HG02840 (cell line): ENCODE measurements at regions not wholly inside any gene's neighbourhood (a gene's known extent, or its start where the extent isn't known, plus 50 kb on each side); places are given as distances from the start of the nearest gene placed in this dataset.

ENCODE experiments used
- ATAC-seq: cut with Tn5 transposase; IDR thresholded peaks from one replicate; pipeline ENCODE4 v1.9.1; 2021; ENCODE audit warnings: mild to moderate bottlenecking, moderate library complexity, moderate number of reproducible peaks; ENCODE audit not compliant: unreplicated experiment, low FRiP score

- no peak for ATAC-seq
Measured at GRCh38 chr10:28781296-28781695, 104.0 kb downstream of the BAMBI start.

- no peak for ATAC-seq
Measured at GRCh38 chr10:28783087-28783486, 105.8 kb downstream of the BAMBI start.

GRCh38 chr10:28785018-28785417, 107.7 kb downstream of the BAMBI start:
- no peak for ATAC-seq

- no peak for ATAC-seq
Measured at GRCh38 chr10:28788252-28788651, 110.9 kb downstream of the BAMBI start.

- no peak for ATAC-seq
Measured at GRCh38 chr10:28788762-28789161, 111.4 kb downstream of the BAMBI start.

GRCh38 chr10:28790146-28790545, 112.8 kb downstream of the BAMBI start:
- ATAC-seq: no peak

- ATAC-seq: no peak
Measured at GRCh38 chr10:28793482-28793881, 116.2 kb downstream of the BAMBI start.

- ATAC-seq: no peak
Measured at GRCh38 chr10:28794986-28795385, 117.7 kb downstream of the BAMBI start.

- no peak for ATAC-seq
Measured at GRCh38 chr10:28796606-28797512, 119.5 kb downstream of the BAMBI start.

GRCh38 chr10:28797904-28798371, 120.6 kb downstream of the BAMBI start:
- ATAC-seq: no peak

GRCh38 chr10:28798428-28798955, 121.2 kb downstream of the BAMBI start:
- ATAC-seq: no peak

- ATAC-seq: no peak
Measured at GRCh38 chr10:28798964-28799363, 121.6 kb downstream of the BAMBI start.

GRCh38 chr10:28800144-28800543, 122.8 kb downstream of the BAMBI start:
- ATAC-seq: no peak

GRCh38 chr10:28801247-28801646, 123.9 kb downstream of the BAMBI start:
- ATAC-seq: no peak

- ATAC-seq: no peak
Measured at GRCh38 chr10:28801869-28802268, 124.5 kb downstream of the BAMBI start.

- no peak for ATAC-seq
Measured at GRCh38 chr10:28805390-28805789, 128.1 kb downstream of the BAMBI start.

- no peak for ATAC-seq
Measured at GRCh38 chr10:28806488-28806941, 129.2 kb downstream of the BAMBI start.

GRCh38 chr10:28806951-28807759, 129.8 kb downstream of the BAMBI start:
- ATAC-seq: no peak

- no peak for ATAC-seq
Measured at GRCh38 chr10:28807760-28808613, 130.7 kb downstream of the BAMBI start.

GRCh38 chr10:28808693-28809092, 131.4 kb downstream of the BAMBI start:
- ATAC-seq: no peak
